ENCODE measurements at regions not wholly inside any gene's neighbourhood (a gene's known extent, or its start where the extent isn't known, plus 50 kb on each side); places are given as distances from the start of the nearest gene placed in this dataset.

GRCh38 chr12:125525879-125526278 is 460.6 kb downstream of the AACS start:
- TF ChIP-seq EMX1 (CRISPR knock-in tag; IDR thresholded peaks at IDR 0.05) (no peak), PRRX2 (CRISPR knock-in tag; IDR thresholded peaks at IDR 0.05) (no peak), USF1 (CRISPR knock-in tag; IDR thresholded peaks at IDR 0.05) (no peak), HMGA2 (CRISPR knock-in tag; IDR thresholded peaks at IDR 0.05) (no peak), ELF4 (CRISPR knock-in tag; IDR thresholded peaks at IDR 0.05; ENCODE audit: low read depth) (no peak), ARID4B (CRISPR knock-in tag; IDR thresholded peaks at IDR 0.05; ENCODE audit: borderline replicate concordance) (no peak), IRF1 (CRISPR knock-in tag; IDR thresholded peaks at IDR 0.05) (no peak), MLX (CRISPR knock-in tag; IDR thresholded peaks at IDR 0.05) (no peak), CREM (CRISPR knock-in tag; IDR thresholded peaks at IDR 0.05) (no peak), GRHL2 (CRISPR knock-in tag; IDR thresholded peaks at IDR 0.05; ENCODE audit: insufficient replicate concordance, severe bottlenecking) (no peak), CBFB (CRISPR knock-in tag; IDR thresholded peaks at IDR 0.05; ENCODE audit: low read depth) (no peak), SOX15 (CRISPR knock-in tag; IDR thresholded peaks at IDR 0.05) (no peak)
- H3K4me1 Mint-ChIP-seq: peaks cover 2% of the 10 kb centered on the region; the same call in 1 of the 2 replicates
- no peak overlapping the region for H3K27ac Mint-ChIP-seq
- ATAC-seq: no peak
- H3K9me3 Mint-ChIP-seq: peaks cover 10% of the 10 kb centered on the region
- peaks cover 28% of the 10 kb centered on the region for H3K36me3 Mint-ChIP-seq
- no peak for DNase-seq (ENCODE audit: low spot score)
- no peaks in the 10 kb centered on the region for H3K27me3 Mint-ChIP-seq (ENCODE audit: low read depth)
- ChIA-PET CTCF (no interaction called here), POLR2A (no interaction called here)
- no peak overlapping the region for H3K4me3 Mint-ChIP-seq

GRCh38 chr12:125528281-125528680 is 463.0 kb downstream of the AACS start:
- Mint-ChIP-seq H3K4me1 (peaks cover 2% of the 10 kb centered on the region; the same call in 1 of the 2 replicates), H3K9me3 (peaks cover 4% of the 10 kb centered on the region; the same call in 1 of the 2 replicates), H3K36me3 (peaks cover 17% of the 10 kb centered on the region), H3K27me3 (ENCODE audit: low read depth) (no peaks in the 10 kb centered on the region), H3K27ac (no peak overlapping the region), H3K4me3 (no peak overlapping the region)
- ChIA-PET CTCF (no interaction called here), POLR2A (no interaction called here)
- DNase-seq (ENCODE audit: low spot score) (no peak), ATAC-seq (no peak)
- TF ChIP-seq FOXK1 (CRISPR knock-in tag; IDR thresholded peaks at IDR 0.05): no peak
- TF ChIP-seq ATF3 (CRISPR knock-in tag; conservative IDR thresholded peaks at IDR 0.05): no peak
- TF ChIP-seq ERG (CRISPR knock-in tag; IDR thresholded peaks at IDR 0.05): no peak
- TF ChIP-seq SOX15 (CRISPR knock-in tag; IDR thresholded peaks at IDR 0.05): no peak
- no peak for TF ChIP-seq TP53 (CRISPR knock-in tag; IDR thresholded peaks at IDR 0.05)
